ENCODE measurements at regions not wholly inside any gene's neighbourhood (a gene's known extent, or its start where the extent isn't known, plus 50 kb on each side); places are given as distances from the start of the nearest gene placed in this dataset.

- ChIA-PET POLR2A (ENCODE audit: low non-redundant PET) (no interaction called here), CTCF (no interaction called here)
- TF ChIP-seq, protein P1, sequence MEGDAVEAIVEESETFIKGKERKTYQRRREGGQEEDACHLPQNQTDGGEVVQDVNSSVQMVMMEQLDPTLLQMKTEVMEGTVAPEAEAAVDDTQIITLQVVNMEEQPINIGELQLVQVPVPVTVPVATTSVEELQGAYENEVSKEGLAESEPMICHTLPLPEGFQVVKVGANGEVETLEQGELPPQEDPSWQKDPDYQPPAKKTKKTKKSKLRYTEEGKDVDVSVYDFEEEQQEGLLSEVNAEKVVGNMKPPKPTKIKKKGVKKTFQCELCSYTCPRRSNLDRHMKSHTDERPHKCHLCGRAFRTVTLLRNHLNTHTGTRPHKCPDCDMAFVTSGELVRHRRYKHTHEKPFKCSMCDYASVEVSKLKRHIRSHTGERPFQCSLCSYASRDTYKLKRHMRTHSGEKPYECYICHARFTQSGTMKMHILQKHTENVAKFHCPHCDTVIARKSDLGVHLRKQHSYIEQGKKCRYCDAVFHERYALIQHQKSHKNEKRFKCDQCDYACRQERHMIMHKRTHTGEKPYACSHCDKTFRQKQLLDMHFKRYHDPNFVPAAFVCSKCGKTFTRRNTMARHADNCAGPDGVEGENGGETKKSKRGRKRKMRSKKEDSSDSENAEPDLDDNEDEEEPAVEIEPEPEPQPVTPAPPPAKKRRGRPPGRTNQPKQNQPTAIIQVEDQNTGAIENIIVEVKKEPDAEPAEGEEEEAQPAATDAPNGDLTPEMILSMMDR (conservative IDR thresholded peaks at IDR 0.05; ENCODE audit: low read depth) = no peak
- H3K27ac ChIP-seq = no peak overlapping the region
- DNase-seq (ENCODE audit: low spot score) = no peak
These were observed 254.9 kb upstream of the KLF12 start for GRCh38 chr13:74389056-74389455.

DNA sequence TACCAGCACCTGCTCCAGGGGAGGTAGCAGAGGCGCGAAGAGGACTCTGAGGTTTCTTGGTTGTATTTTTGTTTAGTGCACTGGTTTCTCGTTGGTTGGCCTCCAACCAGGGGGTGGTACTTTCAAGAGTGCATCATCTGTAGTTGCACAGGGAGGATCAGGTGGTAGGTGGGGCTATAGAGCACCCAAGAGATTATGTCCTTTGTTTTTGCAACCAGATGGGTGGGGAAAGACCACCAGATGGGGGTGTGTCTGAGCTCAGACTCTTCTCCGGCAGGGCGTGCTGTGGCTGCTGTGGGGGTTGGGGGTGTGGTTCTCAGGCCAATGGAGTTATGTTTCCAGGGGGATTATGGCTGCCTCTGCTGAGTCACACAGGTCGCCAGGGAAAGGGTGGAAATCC is 254.4 kb upstream of the KLF12 start:
- ChIA-PET POLR2A (ENCODE audit: low non-redundant PET) (no interaction called here), CTCF (no interaction called here)
- no peak for DNase-seq (ENCODE audit: low spot score)
- TF ChIP-seq, protein P1 (conservative IDR thresholded peaks at IDR 0.05; ENCODE audit: low read depth) = no peak
- H3K27ac ChIP-seq = no peak overlapping the region

DNA sequence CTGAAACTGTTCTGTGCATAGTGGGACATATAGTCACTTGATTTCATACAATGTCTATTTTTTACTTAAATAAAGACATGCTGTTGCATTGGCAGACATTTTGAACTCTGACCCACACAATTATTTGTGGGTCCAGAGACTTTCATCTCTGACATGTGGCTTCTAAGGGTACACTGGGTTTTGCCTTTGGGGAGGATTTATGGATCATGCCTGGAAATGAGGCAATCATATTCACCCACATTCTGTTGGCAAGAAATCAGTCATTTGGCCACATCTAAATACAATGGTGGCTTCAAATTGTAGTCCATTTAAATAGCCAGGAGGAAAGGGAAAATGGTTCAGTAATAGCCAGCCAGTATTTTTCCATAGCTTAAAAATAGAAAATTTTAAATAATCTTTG is 238.3 kb upstream of the KLF12 start:
- TF ChIP-seq, protein P1 (conservative IDR thresholded peaks at IDR 0.05; ENCODE audit: low read depth) = no peak
- H3K27ac ChIP-seq = no peak overlapping the region
- ChIA-PET CTCF (no interaction called here), POLR2A (ENCODE audit: low non-redundant PET) (no interaction called here)
- DNase-seq (ENCODE audit: low spot score) = no peak

DNA sequence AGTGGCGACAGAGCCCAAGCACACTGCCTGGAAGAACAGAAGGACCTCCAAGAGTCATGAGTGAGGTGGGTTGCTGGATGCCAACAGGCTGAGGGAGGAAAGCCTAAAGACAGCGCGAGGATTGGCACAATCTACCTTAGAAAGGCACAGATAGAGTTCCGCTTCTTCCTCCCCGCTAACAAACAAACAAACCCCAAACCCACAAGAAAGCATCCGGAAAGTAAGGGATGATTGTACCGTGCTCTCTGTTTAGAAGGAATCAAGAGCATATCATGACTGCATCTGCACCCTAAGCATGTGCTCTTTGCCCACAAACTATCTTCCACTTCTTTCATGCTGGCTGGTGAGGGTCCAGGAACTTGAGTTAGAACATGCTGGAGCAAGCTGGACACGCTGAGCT is 233.0 kb upstream of the KLF12 start:
- TF ChIP-seq, protein P1 (conservative IDR thresholded peaks at IDR 0.05; ENCODE audit: low read depth) = no peak
- ChIA-PET POLR2A (ENCODE audit: low non-redundant PET) (no interaction called here), CTCF (no interaction called here)
- DNase-seq (ENCODE audit: low spot score) = no peak
- no peak overlapping the region for H3K27ac ChIP-seq

DNA sequence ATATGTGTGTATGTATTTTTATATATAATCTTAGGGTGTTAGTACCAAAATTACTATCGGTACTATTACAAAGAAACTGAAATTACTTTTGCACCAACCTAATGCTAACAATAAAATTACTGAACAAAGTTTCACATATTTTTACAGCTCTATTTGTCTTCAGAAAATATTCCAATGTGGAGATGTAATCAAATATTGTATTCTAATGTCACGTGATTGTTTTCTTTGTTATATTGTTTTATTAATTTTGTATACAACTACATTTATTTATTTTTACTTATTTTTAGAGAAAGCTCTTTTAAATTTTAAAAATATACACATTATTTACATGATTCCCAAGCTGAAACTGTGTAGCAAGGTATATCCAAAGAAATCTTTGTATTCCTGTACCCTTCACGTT is 227.1 kb upstream of the KLF12 start:
- H3K27ac ChIP-seq = no peak overlapping the region
- ChIA-PET POLR2A (ENCODE audit: low non-redundant PET) (no interaction called here), CTCF (no interaction called here)
- DNase-seq (ENCODE audit: low spot score) = no peak
- TF ChIP-seq, protein P1 (conservative IDR thresholded peaks at IDR 0.05; ENCODE audit: low read depth) = no peak

DNA sequence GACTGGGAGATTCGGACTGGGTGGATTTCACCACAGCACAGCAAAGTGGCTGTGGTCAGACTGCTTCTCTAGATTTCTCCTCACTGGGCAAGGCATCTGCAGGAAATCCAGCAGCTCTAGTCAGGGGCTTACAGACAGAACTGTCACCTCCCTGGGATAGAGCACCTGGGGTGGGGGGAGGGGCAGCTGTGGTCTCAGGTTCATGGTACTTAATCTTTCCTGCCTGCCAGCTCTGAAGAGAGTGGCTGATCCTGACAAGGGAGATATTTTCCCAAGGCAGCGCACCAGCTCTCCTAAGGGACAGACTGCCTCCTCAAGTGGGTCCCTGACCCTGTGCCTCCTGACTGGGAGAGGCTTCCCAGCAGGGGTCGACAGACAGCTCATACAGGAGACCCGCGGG is 212.8 kb upstream of the KLF12 start:
- ChIA-PET POLR2A (ENCODE audit: low non-redundant PET) (no interaction called here), CTCF (no interaction called here)
- TF ChIP-seq, protein P1 (conservative IDR thresholded peaks at IDR 0.05; ENCODE audit: low read depth) = no peak
- H3K27ac ChIP-seq = no peak overlapping the region
- DNase-seq (ENCODE audit: low spot score) = no peak

DNA sequence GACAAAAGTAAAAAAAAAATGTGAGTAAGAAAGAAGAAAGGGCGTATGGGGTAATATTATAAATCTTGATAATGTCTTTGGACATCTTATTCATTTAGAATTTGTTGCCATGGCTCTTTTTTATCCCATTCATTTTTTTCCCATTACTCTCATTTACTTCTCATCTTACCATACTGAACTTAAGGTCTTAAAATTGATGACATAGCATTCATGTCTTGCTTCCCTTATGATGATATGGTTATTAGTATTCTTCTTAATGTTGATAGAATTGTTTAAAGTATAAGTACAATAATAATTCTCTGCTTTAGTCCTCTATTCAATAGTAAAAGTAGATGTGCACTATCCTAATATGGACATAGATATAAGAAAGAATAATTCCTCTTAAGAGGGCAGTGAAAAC is 204.1 kb upstream of the KLF12 start:
- H3K27ac ChIP-seq = no peak overlapping the region
- no peak for DNase-seq (ENCODE audit: low spot score)
- TF ChIP-seq, protein P1 (conservative IDR thresholded peaks at IDR 0.05; ENCODE audit: low read depth) = no peak
- POLR2A ChIA-PET (ENCODE audit: low non-redundant PET) = no interaction called here
- CTCF ChIA-PET = no interaction called here
